AG04449 (cell line): ENCODE measurements at regions not wholly inside any gene's neighbourhood (a gene's known extent, or its start where the extent isn't known, plus 50 kb on each side); places are given as distances from the start of the nearest gene placed in this dataset.

Experiments used
- CTCF ChIA-PET: fragments of 350-600 bp; formaldehyde crosslinking; extraction: SDS; loops from one replicate; lab custom pipeline; 2021; ENCODE audit warnings: antibody characterized with exemption; lab: Yijun Ruan, JAX
- POLR2A ChIA-PET: fragments of 400-600, 350-600 bp; formaldehyde crosslinking; extraction: SDS; loops from one replicate; lab custom pipeline; 2020; ENCODE audit warnings: antibody characterized with exemption, inconsistent platforms; lab: Yijun Ruan, JAX
- DNase-seq: peaks from one replicate; pipeline ENCODE4 v3.0.0-alpha.2; 2010; ENCODE audit warnings: low read depth, low spot score
- H3K4me3 ChIP-seq: 2 replicates; pipeline ENCODE4 v1.5.1; 2011; ENCODE audit warnings: low read depth, mild to moderate bottlenecking, control low read depth, low read length
- CTCF ChIP-seq: IDR thresholded peaks from one replicate; pipeline ENCODE4 v1.5.1; 2011; ENCODE audit warnings: mild to moderate bottlenecking, moderate library complexity, low read length, control low read depth, inconsistent platforms; ENCODE audit not compliant: insufficient read depth; ENCODE audit errors: missing control alignments

DNA sequence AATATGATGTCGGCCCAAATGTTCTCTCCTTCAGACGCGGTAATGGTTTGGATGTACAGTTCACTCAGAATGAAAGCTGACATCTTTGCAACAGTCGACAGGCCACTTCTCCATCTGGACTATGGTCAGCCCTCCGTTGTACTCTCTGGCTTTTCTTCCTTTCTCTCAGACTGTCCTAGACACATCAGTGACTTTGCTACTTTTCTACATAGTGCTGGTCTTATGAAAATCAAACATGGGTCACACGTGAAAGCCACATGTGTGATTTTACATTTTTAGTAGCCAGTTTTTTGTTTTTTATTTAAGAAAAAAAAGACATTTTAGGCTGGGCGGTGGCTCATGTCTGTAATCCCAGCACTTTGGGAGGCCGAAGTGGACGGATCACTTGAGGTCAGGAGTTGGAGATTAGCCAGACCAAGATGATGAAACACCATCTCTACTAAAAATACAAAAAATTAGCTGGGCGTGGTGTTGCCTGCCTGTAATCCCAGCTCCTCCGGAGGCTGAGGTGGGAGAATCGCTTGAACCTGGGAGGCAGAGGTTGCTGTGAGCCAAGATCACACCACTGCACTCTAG lies 644.1 kb downstream of the KCNJ2 start:
- POLR2A ChIA-PET, result no interaction called here
- TF ChIP-seq CTCF, result no peak
- H3K4me3 ChIP-seq, result no peak overlapping the region
- CTCF ChIA-PET, result no interaction called here
- DNase-seq, result no peak

DNA sequence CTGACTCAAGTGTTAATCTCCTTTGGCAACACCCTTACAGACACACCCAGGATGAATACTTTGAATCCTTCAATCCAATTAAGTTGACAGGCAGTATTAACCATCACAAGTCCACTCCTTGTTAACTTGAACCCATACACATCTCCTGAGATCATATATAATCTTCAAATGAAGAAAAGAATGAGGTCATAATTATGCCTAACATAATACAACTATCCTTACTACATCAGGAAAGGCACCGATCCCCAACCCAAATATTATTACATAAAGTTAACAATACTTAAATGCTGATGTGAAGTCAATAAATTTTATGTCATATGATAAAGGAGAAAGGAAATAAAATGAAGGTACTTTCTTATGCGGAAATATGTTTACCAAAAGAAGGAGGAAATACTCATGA lies 649.9 kb downstream of the KCNJ2 start:
- TF ChIP-seq CTCF, result no peak
- no peak for DNase-seq
- POLR2A ChIA-PET, result no interaction called here
- H3K4me3 ChIP-seq, result no peak overlapping the region
- CTCF ChIA-PET, result no interaction called here

- ChIA-PET CTCF (no interaction called here), POLR2A (no interaction called here)
- no peak for DNase-seq
- H3K4me3 ChIP-seq, result no peak overlapping the region
- no peak for TF ChIP-seq CTCF
Measured at GRCh38 chr17:70820276-70820675, 650.9 kb downstream of the KCNJ2 start.

DNA sequence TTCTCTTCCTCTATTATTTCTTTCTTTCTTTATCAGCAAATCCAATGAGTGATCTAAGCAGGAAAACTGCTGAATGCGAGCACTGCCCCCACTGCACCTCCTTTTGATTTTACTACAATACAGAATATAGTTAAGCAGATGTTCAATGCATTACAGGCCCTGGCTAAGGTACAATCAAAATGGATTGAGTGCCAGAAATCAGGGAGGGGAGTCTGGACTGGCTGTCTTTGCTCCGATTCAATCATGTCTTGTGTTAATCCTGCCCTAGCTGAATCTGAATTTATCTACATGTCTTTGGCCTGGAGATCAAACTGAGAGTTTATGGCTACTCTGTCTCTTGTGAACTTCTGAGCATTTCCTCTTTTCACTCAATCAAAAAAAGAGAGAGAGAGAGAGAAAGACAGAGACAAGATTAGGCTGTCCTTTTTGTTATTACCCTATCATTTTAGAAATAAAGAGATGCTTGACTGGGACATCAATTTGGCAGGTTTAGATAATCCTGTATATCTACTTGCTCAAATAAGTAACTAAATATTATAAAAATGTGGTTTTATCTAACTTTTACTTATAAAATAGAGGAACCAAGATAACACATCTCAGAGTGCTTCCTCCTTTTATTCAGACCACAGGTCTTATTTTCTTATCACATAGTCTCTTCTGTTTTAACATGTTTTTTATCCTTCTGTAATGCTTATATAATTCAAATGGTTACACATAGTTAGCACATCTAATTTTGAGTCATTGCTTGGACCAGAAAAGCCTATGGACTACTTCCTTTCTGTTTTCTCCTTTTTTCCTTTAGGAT lies 656.2 kb downstream of the KCNJ2 start:
- ChIA-PET POLR2A (no interaction called here), CTCF (no interaction called here)
- no peak for TF ChIP-seq CTCF

GRCh38 chr17:70829876-70830275 lies 660.5 kb downstream of the KCNJ2 start:
- ChIA-PET POLR2A (no interaction called here), CTCF (no interaction called here)
- H3K4me3 ChIP-seq, result no peak overlapping the region
- DNase-seq, result no peak
- no peak for TF ChIP-seq CTCF

More for the DNA sequence above, 656.2 kb downstream of the KCNJ2 start:
- H3K4me3 ChIP-seq, result no peak overlapping the region
- no peak for DNase-seq

- CTCF ChIA-PET, result no interaction called here
- no peak for TF ChIP-seq CTCF
- no peak overlapping the region for H3K4me3 ChIP-seq
- no peak for DNase-seq
- POLR2A ChIA-PET, result no interaction called here
Measured at GRCh38 chr17:70834039-70834438, 664.7 kb downstream of the KCNJ2 start.
